ENCODE measurements at regions not wholly inside any gene's neighbourhood (a gene's known extent, or its start where the extent isn't known, plus 50 kb on each side); places are given as distances from the start of the nearest gene placed in this dataset.

GRCh38 chr3:159781867-159782266, 206.8 kb upstream of the IL12A start:
- ChIA-PET CTCF (interaction anchor here (0.6 to 4.5 kb wide), 6 partner anchors 15 to 508 kb away, joined by 3 to 21 read pairs (median 4); no protein-coding TSS in a partner anchor), POLR2A (interaction anchor here (1.1 kb wide), 1 partner anchor 16 kb away, joined by 3 read pairs; no protein-coding TSS in a partner anchor)
- Histone ChIP-seq H3K4me1 (ENCODE audit: control insufficient read depth, insufficient read depth, low read length) (peaks cover 38% of the 10 kb centered on the region), H3K36me3 (ENCODE audit: control insufficient read depth in 2 of 2, insufficient read depth in 1 of 2, low read length in 2 of 2) (peaks cover 0 to 1% of the 10 kb centered on the region in 2 experiments; a peak in 1 of 3 replicates), H3K4me3 (ENCODE audit: low read depth, low read length) (no peak overlapping the region), H3K27ac (ENCODE audit: extremely low read depth, low read depth, low read length) (no peak overlapping the region), H3K9me3 (ENCODE audit: control insufficient read depth, insufficient read depth, low read depth, low read length) (no peaks in the 10 kb centered on the region)
- TF ChIP-seq ZNF645 (tag by site-specific recombination; IDR thresholded peaks at IDR 0.05), result no peak
- no peak for TF ChIP-seq ZSCAN16 (tag by site-specific recombination; IDR thresholded peaks at IDR 0.05)
- TF ChIP-seq EGR2 (tag by site-specific recombination; IDR thresholded peaks at IDR 0.05; ENCODE audit: low read depth), result no peak
- TF ChIP-seq KLF16 (tag by site-specific recombination; IDR thresholded peaks at IDR 0.05), result no peak
- no peak for TF ChIP-seq ZBTB1 (tag by site-specific recombination; IDR thresholded peaks at IDR 0.05)
- TF ChIP-seq ZNF670 (tag by site-specific recombination; IDR thresholded peaks at IDR 0.05; ENCODE audit: low read depth), result no peak
- no peak for TF ChIP-seq ZNF843 (tag by site-specific recombination; IDR thresholded peaks at IDR 0.05)
- no peak for TF ChIP-seq ZNF624 (tag by site-specific recombination; IDR thresholded peaks at IDR 0.05)
- TF ChIP-seq ZNF133 (tag by site-specific recombination; IDR thresholded peaks at IDR 0.05), result no peak
- no peak for TF ChIP-seq SCRT1 (tag by site-specific recombination; IDR thresholded peaks at IDR 0.05; ENCODE audit: borderline replicate concordance)
- TF ChIP-seq PRDM2 (tag by site-specific recombination; IDR thresholded peaks at IDR 0.05; ENCODE audit: borderline replicate concordance), result no peak
- TF ChIP-seq ZNF433 (tag by site-specific recombination; IDR thresholded peaks at IDR 0.05; ENCODE audit: low read depth), result no peak
- TF ChIP-seq, protein P1, sequence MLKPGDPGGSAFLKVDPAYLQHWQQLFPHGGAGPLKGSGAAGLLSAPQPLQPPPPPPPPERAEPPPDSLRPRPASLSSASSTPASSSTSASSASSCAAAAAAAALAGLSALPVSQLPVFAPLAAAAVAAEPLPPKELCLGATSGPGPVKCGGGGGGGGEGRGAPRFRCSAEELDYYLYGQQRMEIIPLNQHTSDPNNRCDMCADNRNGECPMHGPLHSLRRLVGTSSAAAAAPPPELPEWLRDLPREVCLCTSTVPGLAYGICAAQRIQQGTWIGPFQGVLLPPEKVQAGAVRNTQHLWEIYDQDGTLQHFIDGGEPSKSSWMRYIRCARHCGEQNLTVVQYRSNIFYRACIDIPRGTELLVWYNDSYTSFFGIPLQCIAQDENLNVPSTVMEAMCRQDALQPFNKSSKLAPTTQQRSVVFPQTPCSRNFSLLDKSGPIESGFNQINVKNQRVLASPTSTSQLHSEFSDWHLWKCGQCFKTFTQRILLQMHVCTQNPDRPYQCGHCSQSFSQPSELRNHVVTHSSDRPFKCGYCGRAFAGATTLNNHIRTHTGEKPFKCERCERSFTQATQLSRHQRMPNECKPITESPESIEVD (tag by site-specific recombination; IDR thresholded peaks at IDR 0.05), result no peak
- TF ChIP-seq, protein P2, sequence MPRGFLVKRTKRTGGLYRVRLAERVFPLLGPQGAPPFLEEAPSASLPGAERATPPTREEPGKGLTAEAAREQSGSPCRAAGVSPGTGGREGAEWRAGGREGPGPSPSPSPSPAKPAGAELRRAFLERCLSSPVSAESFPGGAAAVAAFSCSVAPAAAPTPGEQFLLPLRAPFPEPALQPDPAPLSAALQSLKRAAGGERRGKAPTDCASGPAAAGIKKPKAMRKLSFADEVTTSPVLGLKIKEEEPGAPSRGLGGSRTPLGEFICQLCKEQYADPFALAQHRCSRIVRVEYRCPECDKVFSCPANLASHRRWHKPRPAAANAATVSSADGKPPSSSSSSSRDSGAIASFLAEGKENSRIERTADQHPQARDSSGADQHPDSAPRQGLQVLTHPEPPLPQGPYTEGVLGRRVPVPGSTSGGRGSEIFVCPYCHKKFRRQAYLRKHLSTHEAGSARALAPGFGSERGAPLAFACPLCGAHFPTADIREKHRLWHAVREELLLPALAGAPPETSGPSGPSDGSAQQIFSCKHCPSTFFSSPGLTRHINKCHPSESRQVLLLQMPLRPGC (tag by site-specific recombination; IDR thresholded peaks at IDR 0.05), result no peak
- no peak for TF ChIP-seq ZNF155 (tag by site-specific recombination; IDR thresholded peaks at IDR 0.05)
- no peak for TF ChIP-seq OVOL3 (tag by site-specific recombination; IDR thresholded peaks at IDR 0.05)
- no peak for TF ChIP-seq ZNF510 (tag by site-specific recombination; IDR thresholded peaks at IDR 0.05; ENCODE audit: insufficient replicate concordance)
- TF ChIP-seq, protein P3, sequence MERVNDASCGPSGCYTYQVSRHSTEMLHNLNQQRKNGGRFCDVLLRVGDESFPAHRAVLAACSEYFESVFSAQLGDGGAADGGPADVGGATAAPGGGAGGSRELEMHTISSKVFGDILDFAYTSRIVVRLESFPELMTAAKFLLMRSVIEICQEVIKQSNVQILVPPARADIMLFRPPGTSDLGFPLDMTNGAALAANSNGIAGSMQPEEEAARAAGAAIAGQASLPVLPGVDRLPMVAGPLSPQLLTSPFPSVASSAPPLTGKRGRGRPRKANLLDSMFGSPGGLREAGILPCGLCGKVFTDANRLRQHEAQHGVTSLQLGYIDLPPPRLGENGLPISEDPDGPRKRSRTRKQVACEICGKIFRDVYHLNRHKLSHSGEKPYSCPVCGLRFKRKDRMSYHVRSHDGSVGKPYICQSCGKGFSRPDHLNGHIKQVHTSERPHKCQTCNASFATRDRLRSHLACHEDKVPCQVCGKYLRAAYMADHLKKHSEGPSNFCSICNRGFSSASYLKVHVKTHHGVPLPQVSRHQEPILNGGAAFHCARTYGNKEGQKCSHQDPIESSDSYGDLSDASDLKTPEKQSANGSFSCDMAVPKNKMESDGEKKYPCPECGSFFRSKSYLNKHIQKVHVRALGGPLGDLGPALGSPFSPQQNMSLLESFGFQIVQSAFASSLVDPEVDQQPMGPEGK (tag by site-specific recombination; IDR thresholded peaks at IDR 0.05), result no peak

All from HEK293 (cell line).